H1 (cell line): ENCODE measurements at regions not wholly inside any gene's neighbourhood (a gene's known extent, or its start where the extent isn't known, plus 50 kb on each side); places are given as distances from the start of the nearest gene placed in this dataset.

Source experiments
- CTCF ChIA-PET: fragments of 300-600 bp; sonication (Branson Sonifier 250); formaldehyde crosslinking; loops from one replicate; lab custom pipeline; 2021; ENCODE audit not compliant: partially characterized antibody; lab: Charles Lee
- POLR2A ChIA-PET: fragments of 300-600 bp; sonication (Branson Sonifier 250); formaldehyde crosslinking; loops from one replicate; lab custom pipeline; 2021; ENCODE audit warnings: inconsistent platforms; ENCODE audit not compliant: partially characterized antibody; lab: Charles Lee
- DNase-seq, 2 experiments: peaks; one replicate each; pipeline versions ENCODE4 v3.0.0 to v3.0.0-alpha.2; 2010 to 2022; ENCODE audit warnings: low spot score in 2 of 2, low read depth in 1 of 2, mixed read lengths in 1 of 2
- FAIRE-seq: peaks from 2 replicates; lab custom pipeline; 2011; peaks lifted over from hg19 to GRCh38; lab: Jason Lieb, UNC
- H2AFZ ChIP-seq: 2 replicates; pipeline ENCODE4 v1.8.1; 2012; ENCODE audit warnings: low read length, inconsistent platforms
- H2AK5ac ChIP-seq: 2 replicates; pipeline ENCODE4 v1.6.1; 2013; ENCODE audit warnings: low read depth, low read length
- H2BK120ac ChIP-seq: replicated peaks from 2 replicates; pipeline ENCODE3; 2013; ENCODE audit warnings: low read depth, low read length, inconsistent platforms
- H2BK12ac ChIP-seq: 2 replicates; pipeline ENCODE4 v1.6.1; 2013; ENCODE audit warnings: low read depth, low read length
- H2BK15ac ChIP-seq: 2 replicates; pipeline ENCODE4 v1.6.1; 2013; ENCODE audit warnings: low read length
- H2BK20ac ChIP-seq: 2 replicates; pipeline ENCODE4 v1.6.1; 2013; ENCODE audit warnings: low read length
- H2BK5ac ChIP-seq: 2 replicates; pipeline ENCODE4 v1.6.1; 2013; ENCODE audit warnings: low read depth, low read length
- H3K14ac ChIP-seq: 2 replicates; pipeline ENCODE4 v1.6.1; 2013; ENCODE audit warnings: inconsistent platforms; ENCODE audit not compliant: insufficient read length
- H3K18ac ChIP-seq: 2 replicates; pipeline ENCODE4 v1.6.1; 2013; ENCODE audit warnings: low read length; ENCODE audit errors: extremely low read depth
- H3K23ac ChIP-seq: 2 replicates; pipeline ENCODE4 v1.6.1; 2013; ENCODE audit warnings: inconsistent platforms; ENCODE audit not compliant: insufficient read length
- H3K23me2 ChIP-seq: 2 replicates; pipeline ENCODE4 v1.6.1; 2013; ENCODE audit warnings: low read depth, low read length
- H3K27ac ChIP-seq: 2 replicates; pipeline ENCODE4 v1.6.1; 2011; ENCODE audit warnings: low read depth, low read length, inconsistent platforms
- H3K27me3 ChIP-seq, 4 experiments: replicated peaks in 1 of 4; 1 replicate in 1 of 4; 2 replicates in 3 of 4; pipeline versions ENCODE4 v1.6.1 to v1.8.1; 2011 to 2013; ENCODE audit warnings: low read length in 3 of 4, mild to moderate bottlenecking in 3 of 4, inconsistent platforms in 2 of 4, mixed read lengths in 2 of 4, moderate library complexity in 1 of 4; ENCODE audit not compliant: control insufficient read depth in 3 of 4, insufficient read depth in 3 of 4; ENCODE audit errors: extremely low read depth in 1 of 4
- H3K36me3 ChIP-seq, 4 experiments: 2 replicates each; pipeline versions ENCODE4 v1.6.1 to v1.8.1; 2011 to 2013; ENCODE audit warnings: mild to moderate bottlenecking in 4 of 4, low read length in 3 of 4, moderate library complexity in 2 of 4, control low read depth in 1 of 4, inconsistent platforms in 1 of 4; ENCODE audit not compliant: insufficient read depth in 4 of 4, control insufficient read depth in 2 of 4
- H3K4ac ChIP-seq: replicated peaks from 2 replicates; pipeline ENCODE3; 2013; ENCODE audit warnings: low read length, low read depth, mixed read lengths, inconsistent platforms; ENCODE audit not compliant: insufficient read length
- H3K4me1 ChIP-seq, 4 experiments: replicated peaks in 1 of 4; 1 replicate in 1 of 4; 2 replicates in 3 of 4; pipeline versions ENCODE4 v1.6.1 to v1.8.1; 2011 to 2013; ENCODE audit warnings: low read length in 3 of 4, inconsistent platforms in 2 of 4, mixed read lengths in 1 of 4; ENCODE audit not compliant: insufficient read depth in 4 of 4, control insufficient read depth in 3 of 4
- H3K4me2 ChIP-seq, 2 experiments: 2 replicates each; pipeline versions ENCODE4 v1.6.1 to v1.8.1; 2011 to 2013; ENCODE audit warnings: low read depth in 2 of 2, low read length in 2 of 2, control low read depth in 1 of 2, inconsistent platforms in 1 of 2, mild to moderate bottlenecking in 1 of 2; ENCODE audit not compliant: insufficient read depth in 1 of 2
- H3K4me3 ChIP-seq, 4 experiments: fragments of 200-600, 300-600 bp in 1 of 4; sonication (generic), shearing (Covaris generic), sonication (Bioruptor Twin) in 1 of 4; 2 replicates each; pipeline versions ENCODE4 v1.5.1 to v1.8.1; 2011 to 2016; ENCODE audit warnings: low read length in 4 of 4, low read depth in 3 of 4, control low read depth in 2 of 4, inconsistent platforms in 2 of 4, mild to moderate bottlenecking in 2 of 4, mixed read lengths in 1 of 4, moderate library complexity in 1 of 4; ENCODE audit not compliant: insufficient read depth in 2 of 4; ENCODE audit errors: extremely low read depth in 1 of 4
- H3K56ac ChIP-seq: replicated peaks from 2 replicates; pipeline ENCODE3; 2013; ENCODE audit warnings: low read depth, mild to moderate bottlenecking, mixed read lengths, low read length, inconsistent platforms; ENCODE audit not compliant: insufficient read length
- H3K79me1 ChIP-seq: 2 replicates; pipeline ENCODE4 v1.6.1; 2013; ENCODE audit warnings: low read depth, low read length, control low read depth
- H3K79me2 ChIP-seq, 2 experiments: 2 replicates each; pipeline versions ENCODE4 v1.6.1 to v1.8.1; 2012 to 2013; ENCODE audit warnings: low read length in 2 of 2, mild to moderate bottlenecking in 2 of 2, inconsistent platforms in 1 of 2; ENCODE audit not compliant: insufficient read depth in 2 of 2, control insufficient read depth in 1 of 2
- H3K9ac ChIP-seq, 4 experiments: replicated peaks in 1 of 4; 1 replicate in 1 of 4; 2 replicates in 3 of 4; pipeline versions ENCODE4 v1.6.1 to v1.8.1; 2011 to 2013; ENCODE audit warnings: low read depth in 3 of 4, low read length in 3 of 4, control low read depth in 2 of 4, mild to moderate bottlenecking in 2 of 4, moderate library complexity in 2 of 4, inconsistent platforms in 1 of 4; ENCODE audit errors: extremely low read depth in 1 of 4
- H3K9me3 ChIP-seq, 2 experiments: 2 replicates each; pipeline versions ENCODE4 v1.6.1 to v1.8.1; 2012 to 2013; ENCODE audit warnings: mild to moderate bottlenecking in 2 of 2, moderate library complexity in 2 of 2, control low read depth in 1 of 2, inconsistent platforms in 1 of 2, low read depth in 1 of 2, low read length in 1 of 2, mixed read lengths in 1 of 2; ENCODE audit not compliant: insufficient read depth in 2 of 2
- H4K20me1 ChIP-seq, 2 experiments: replicated peaks in 1 of 2; 2 replicates each; pipeline versions ENCODE3 to v1.8.1; 2011 to 2013; ENCODE audit warnings: inconsistent platforms in 2 of 2, low read length in 2 of 2, mild to moderate bottlenecking in 1 of 2; ENCODE audit not compliant: insufficient read depth in 2 of 2, control insufficient read depth in 1 of 2
- H4K5ac ChIP-seq: 2 replicates; pipeline ENCODE4 v1.6.1; 2013; ENCODE audit warnings: low read length, low read depth, mixed read lengths, inconsistent platforms; ENCODE audit not compliant: insufficient read length
- H4K8ac ChIP-seq: 2 replicates; pipeline ENCODE4 v1.8.0; 2013; ENCODE audit warnings: mild to moderate bottlenecking, moderate library complexity, low read length, inconsistent platforms; ENCODE audit not compliant: insufficient read depth; ENCODE audit errors: extremely low read depth
- H4K91ac ChIP-seq: replicated peaks from 2 replicates; pipeline ENCODE3; 2013; ENCODE audit warnings: low read length, mixed read lengths, inconsistent platforms; ENCODE audit not compliant: insufficient read length
- ASH2L ChIP-seq: fragments of 200-600, 300-600 bp; sonication (generic); IDR thresholded peaks from one replicate; pipeline ENCODE4 v1.7.1; 2017; ENCODE audit warnings: low read length
- CHD1 ChIP-seq: IDR thresholded peaks from 2 replicates; pipeline ENCODE4 v1.6.1; 2012; ENCODE audit warnings: low read depth, low read length, improper control_type of control experiment
- CTCF ChIP-seq, 3 experiments: IDR thresholded peaks; 1 replicate in 2 of 3; 2 replicates in 1 of 3; pipeline versions ENCODE4 v1.5.1 to v1.6.1; 2011; ENCODE audit warnings: low read length in 3 of 3, mild to moderate bottlenecking in 3 of 3, inconsistent platforms in 2 of 3, low read depth in 1 of 3, moderate library complexity in 1 of 3; ENCODE audit not compliant: insufficient read depth in 1 of 3; ENCODE audit errors: control extremely low read depth in 1 of 3
- HDAC6 ChIP-seq: IDR thresholded peaks from one replicate; pipeline ENCODE4 v1.7.1; 2012; ENCODE audit warnings: low read depth, mild to moderate bottlenecking, inconsistent platforms, low read length, moderate library complexity
- JUND ChIP-seq: IDR thresholded peaks from 2 replicates; pipeline ENCODE4 v1.6.1; 2011; ENCODE audit warnings: mild to moderate bottlenecking, improper control_type of control experiment, low read length
- KDM5A ChIP-seq: fragments of 200-600 bp; IDR thresholded peaks from 2 replicates; pipeline ENCODE4 v1.7.1; 2012; ENCODE audit warnings: mild to moderate bottlenecking, low read length, inconsistent platforms, mixed read lengths
- SIRT6 ChIP-seq: IDR thresholded peaks from one replicate; pipeline ENCODE4 v1.7.1; 2012; ENCODE audit warnings: low read length, inconsistent platforms
- TBP ChIP-seq: IDR thresholded peaks from 2 replicates; pipeline ENCODE4 v1.6.1; 2011; ENCODE audit warnings: low read depth, low read length, improper control_type of control experiment
- WGBS, 2 experiments: shearing (Covaris generic) in 1 of 2; methylation state at CpG; one replicate each; pipeline versions ENCODE4 v1.1.6 to v1.1.7; 2013 to 2015; ENCODE audit warnings: low lambda C conversion rate in 2 of 2, mixed read lengths in 2 of 2, inconsistent platforms in 1 of 2, low coverage in 1 of 2, missing lambda C conversion rate in 1 of 2; ENCODE audit not compliant: insufficient replicate concordance in 2 of 2, insufficient coverage in 1 of 2, insufficient read length in 1 of 2; ENCODE audit errors: extremely low coverage in 1 of 2, missing lambda C conversion rate in 1 of 2; 5-methylcytosine and 5-hydroxymethylcytosine counted together
- TF ChIP-seq, protein P1 (sequence below): IDR thresholded peaks from 2 replicates; pipeline ENCODE4 v1.6.1; 2012; ENCODE audit warnings: low read length, inconsistent platforms

DNA sequence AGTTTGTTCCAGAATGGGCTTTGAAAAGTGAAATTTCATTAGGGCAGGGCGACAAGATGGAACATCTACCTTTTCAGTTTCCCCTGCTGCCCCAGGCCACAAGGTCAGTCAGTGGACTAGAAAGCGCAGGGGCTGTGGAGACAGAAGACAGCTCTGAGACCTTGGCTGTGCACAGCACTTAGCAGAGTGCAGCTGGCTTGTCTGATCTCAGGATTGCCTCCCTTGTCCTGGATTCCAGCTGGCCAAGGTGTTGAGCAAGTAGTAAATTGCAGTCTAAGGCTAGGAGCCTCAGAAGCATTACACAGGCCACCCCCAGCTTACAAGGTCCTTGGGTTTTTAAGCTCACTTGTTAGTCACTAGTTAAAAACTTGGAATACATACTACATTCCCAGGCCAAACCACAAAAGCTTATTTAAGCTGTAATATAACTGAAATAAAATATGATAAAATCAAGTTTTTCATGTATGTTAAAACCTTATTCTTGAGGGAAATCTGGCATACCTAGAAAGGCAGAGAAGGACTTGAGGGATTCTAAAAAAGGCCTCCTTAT is 67.3 kb upstream of the NPY start:
- H3K27me3 ChIP-seq = no peaks in the 10 kb centered on the region; a peak in 1 of 7 replicates
- POLR2A ChIA-PET = no interaction called here
- H3K14ac ChIP-seq = no peak overlapping the region
- H2AFZ ChIP-seq = no peak overlapping the region
- H3K27ac ChIP-seq = no peak overlapping the region
- no peak overlapping the region for H3K4me2 ChIP-seq
- H3K4ac ChIP-seq = no peak overlapping the region
- CTCF ChIA-PET = interaction anchor here (1.5 kb wide), 1 partner anchor 17 kb away, joined by 3 read pairs; no protein-coding TSS in a partner anchor
- no peak overlapping the region for H2BK15ac ChIP-seq
- H3K23me2 ChIP-seq = no peaks in the 10 kb centered on the region
- H3K18ac ChIP-seq = no peak overlapping the region
- no peaks in the 10 kb centered on the region for H4K20me1 ChIP-seq
- no peak overlapping the region for H4K91ac ChIP-seq
- no peaks in the 10 kb centered on the region for H3K4me1 ChIP-seq
- no peak overlapping the region for H2BK12ac ChIP-seq
- no peak overlapping the region for H3K23ac ChIP-seq
- no peaks in the 10 kb centered on the region for H3K36me3 ChIP-seq
- no peak overlapping the region for H4K5ac ChIP-seq
- H3K4me3 ChIP-seq = no peak overlapping the region
- H3K79me2 ChIP-seq = no peaks in the 10 kb centered on the region
- H4K8ac ChIP-seq = no peak overlapping the region
- WGBS, 2 experiments = 91% methylated on average over 2 of the region's 2 CpGs; no CpG with 5 or more reads in 1 of the 2 experiments
- no peak overlapping the region for H3K56ac ChIP-seq
- H2BK5ac ChIP-seq = no peak overlapping the region
- H2BK120ac ChIP-seq = no peak overlapping the region
- no peaks in the 10 kb centered on the region for H3K79me1 ChIP-seq
- no peak overlapping the region for H3K9ac ChIP-seq
- FAIRE-seq (no peak), DNase-seq (no peak)
- no peak overlapping the region for H2BK20ac ChIP-seq
- H2AK5ac ChIP-seq = no peak overlapping the region
- H3K9me3 ChIP-seq = no peaks in the 10 kb centered on the region
- TF ChIP-seq KDM5A (no peak), HDAC6 (no peak), CTCF (IDR thresholded peaks at IDR 0.05; ENCODE audit: control extremely low read depth in 1 of 3, insufficient read depth in 1 of 3, low read depth in 1 of 3, low read length in 3 of 3) (no peak), ASH2L (no peak), SIRT6 (no peak), JUND (no peak), TBP (no peak), CHD1 (no peak)
- TF ChIP-seq, protein P1, sequence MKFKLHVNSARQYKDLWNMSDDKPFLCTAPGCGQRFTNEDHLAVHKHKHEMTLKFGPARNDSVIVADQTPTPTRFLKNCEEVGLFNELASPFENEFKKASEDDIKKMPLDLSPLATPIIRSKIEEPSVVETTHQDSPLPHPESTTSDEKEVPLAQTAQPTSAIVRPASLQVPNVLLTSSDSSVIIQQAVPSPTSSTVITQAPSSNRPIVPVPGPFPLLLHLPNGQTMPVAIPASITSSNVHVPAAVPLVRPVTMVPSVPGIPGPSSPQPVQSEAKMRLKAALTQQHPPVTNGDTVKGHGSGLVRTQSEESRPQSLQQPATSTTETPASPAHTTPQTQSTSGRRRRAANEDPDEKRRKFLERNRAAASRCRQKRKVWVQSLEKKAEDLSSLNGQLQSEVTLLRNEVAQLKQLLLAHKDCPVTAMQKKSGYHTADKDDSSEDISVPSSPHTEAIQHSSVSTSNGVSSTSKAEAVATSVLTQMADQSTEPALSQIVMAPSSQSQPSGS = no peak
